OCI-LY1 (cell line): ENCODE measurements at regions not wholly inside any gene's neighbourhood (a gene's known extent, or its start where the extent isn't known, plus 50 kb on each side); places are given as distances from the start of the nearest gene placed in this dataset.

Source experiments
- H2AFZ ChIP-seq: fragments of 200-600 bp; sonication (generic), shearing (Covaris generic); 2 replicates; pipeline ENCODE4 v1.6.0; 2014; ENCODE audit warnings: antibody characterized with exemption, mild to moderate bottlenecking, low read length
- H3F3A ChIP-seq: fragments of 200-600 bp; sonication (generic), shearing (Covaris generic); 2 replicates; pipeline ENCODE4 v1.6.0; 2014; ENCODE audit warnings: mild to moderate bottlenecking, antibody characterized with exemption, low read length, moderate library complexity; ENCODE audit not compliant: insufficient read depth
- H3K27ac ChIP-seq: fragments of 200-600 bp; sonication (generic); 2 replicates; pipeline ENCODE4 v1.5.1; 2014; ENCODE audit warnings: low read length, mixed run types, mild to moderate bottlenecking, low read depth; ENCODE audit not compliant: poor library complexity, severe bottlenecking
- H3K27me3 ChIP-seq: fragments of 200-600 bp; sonication (generic); 2 replicates; pipeline ENCODE4 v1.6.0; 2014; ENCODE audit warnings: antibody characterized with exemption, mild to moderate bottlenecking, low read length, moderate library complexity; ENCODE audit not compliant: insufficient read depth
- H3K36me3 ChIP-seq: fragments of 200-600 bp; sonication (generic); 2 replicates; pipeline ENCODE4 v1.6.1; 2014; ENCODE audit warnings: mild to moderate bottlenecking, antibody characterized with exemption, low read length, moderate library complexity, mixed read lengths; ENCODE audit not compliant: insufficient read depth
- H3K4me1 ChIP-seq: fragments of 200-600 bp; sonication (generic); 2 replicates; pipeline ENCODE4 v1.5.1; 2014; ENCODE audit warnings: mild to moderate bottlenecking, low read length, moderate library complexity; ENCODE audit not compliant: insufficient read depth, severe bottlenecking
- H3K4me2 ChIP-seq: fragments of 200-600 bp; sonication (generic), shearing (Covaris generic); 2 replicates; pipeline ENCODE4 v1.6.1; 2014; ENCODE audit warnings: low read length
- H3K4me3 ChIP-seq: fragments of 200-600 bp; sonication (generic); 2 replicates; pipeline ENCODE4 v1.5.1; 2014; ENCODE audit warnings: low read length, low read depth, mild to moderate bottlenecking, mixed read lengths; ENCODE audit not compliant: poor library complexity, severe bottlenecking
- H3K79me2 ChIP-seq: fragments of 200-600 bp; shearing (Covaris generic); 2 replicates; pipeline ENCODE4 v1.6.1; 2016; ENCODE audit warnings: mixed run types, low read length, mixed read lengths; ENCODE audit not compliant: insufficient read depth
- H3K9ac ChIP-seq: fragments of 200-600 bp; sonication (generic), shearing (Covaris generic); 2 replicates; pipeline ENCODE4 v1.6.1; 2014; ENCODE audit warnings: mild to moderate bottlenecking, low read length, mixed read lengths
- H3K9me2 ChIP-seq: fragments of 200-600 bp; sonication (generic), shearing (Covaris generic); 2 replicates; pipeline ENCODE4 v1.6.1; 2014; ENCODE audit warnings: low read depth, mild to moderate bottlenecking, low read length, mixed read lengths
- H3K9me3 ChIP-seq: fragments of 200-600 bp; shearing (Covaris generic); 2 replicates; pipeline ENCODE4 v1.6.1; 2014; ENCODE audit warnings: low read length, mixed read lengths
- H4K20me1 ChIP-seq: fragments of 200-600 bp; sonication (generic), shearing (Covaris generic); 2 replicates; pipeline ENCODE4 v1.6.0; 2016; ENCODE audit warnings: mild to moderate bottlenecking, low read length; ENCODE audit not compliant: insufficient read depth
- EZH2 ChIP-seq: fragments of 200-600 bp; sonication (generic), shearing (Covaris generic); IDR thresholded peaks from 2 replicates; pipeline ENCODE4 v1.8.0; 2017; ENCODE audit warnings: borderline replicate concordance, mixed run types, mild to moderate bottlenecking, antibody characterized with exemption, low read length, moderate library complexity, mixed read lengths
- TF ChIP-seq, protein P1 (sequence below): fragments of 200-600 bp; sonication (generic), shearing (Covaris generic); IDR thresholded peaks from 2 replicates; pipeline ENCODE4 v1.5.1; 2017; ENCODE audit warnings: mild to moderate bottlenecking, antibody characterized with exemption, low read length, moderate library complexity, mixed read lengths

GRCh38 chr3:59600631-59601030, 550.8 kb upstream of the CFAP20DC start:
- Histone ChIP-seq H3K4me3 (no peak overlapping the region), H2AFZ (no peak overlapping the region), H4K20me1 (no peaks in the 10 kb centered on the region), H3K9ac (no peak overlapping the region), H3K9me2 (no peaks in the 10 kb centered on the region), H3K27me3 (no peaks in the 10 kb centered on the region), H3K4me2 (no peak overlapping the region), H3K79me2 (no peaks in the 10 kb centered on the region), H3K36me3 (no peaks in the 10 kb centered on the region), H3K4me1 (no peaks in the 10 kb centered on the region), H3F3A (no peaks in the 10 kb centered on the region), H3K9me3 (no peaks in the 10 kb centered on the region), H3K27ac (no peak overlapping the region)
- no peak for TF ChIP-seq EZH2
- TF ChIP-seq, protein P1, sequence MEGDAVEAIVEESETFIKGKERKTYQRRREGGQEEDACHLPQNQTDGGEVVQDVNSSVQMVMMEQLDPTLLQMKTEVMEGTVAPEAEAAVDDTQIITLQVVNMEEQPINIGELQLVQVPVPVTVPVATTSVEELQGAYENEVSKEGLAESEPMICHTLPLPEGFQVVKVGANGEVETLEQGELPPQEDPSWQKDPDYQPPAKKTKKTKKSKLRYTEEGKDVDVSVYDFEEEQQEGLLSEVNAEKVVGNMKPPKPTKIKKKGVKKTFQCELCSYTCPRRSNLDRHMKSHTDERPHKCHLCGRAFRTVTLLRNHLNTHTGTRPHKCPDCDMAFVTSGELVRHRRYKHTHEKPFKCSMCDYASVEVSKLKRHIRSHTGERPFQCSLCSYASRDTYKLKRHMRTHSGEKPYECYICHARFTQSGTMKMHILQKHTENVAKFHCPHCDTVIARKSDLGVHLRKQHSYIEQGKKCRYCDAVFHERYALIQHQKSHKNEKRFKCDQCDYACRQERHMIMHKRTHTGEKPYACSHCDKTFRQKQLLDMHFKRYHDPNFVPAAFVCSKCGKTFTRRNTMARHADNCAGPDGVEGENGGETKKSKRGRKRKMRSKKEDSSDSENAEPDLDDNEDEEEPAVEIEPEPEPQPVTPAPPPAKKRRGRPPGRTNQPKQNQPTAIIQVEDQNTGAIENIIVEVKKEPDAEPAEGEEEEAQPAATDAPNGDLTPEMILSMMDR, result no peak

GRCh38 chr3:59596741-59597140, 546.9 kb upstream of the CFAP20DC start:
- Histone ChIP-seq H3K27me3 (no peaks in the 10 kb centered on the region), H3F3A (no peaks in the 10 kb centered on the region), H3K9ac (no peak overlapping the region), H3K36me3 (no peaks in the 10 kb centered on the region), H3K9me2 (no peaks in the 10 kb centered on the region), H3K4me2 (no peak overlapping the region), H3K4me3 (no peak overlapping the region), H3K9me3 (no peaks in the 10 kb centered on the region), H3K27ac (no peak overlapping the region), H3K4me1 (no peaks in the 10 kb centered on the region), H3K79me2 (no peaks in the 10 kb centered on the region), H4K20me1 (no peaks in the 10 kb centered on the region), H2AFZ (no peak overlapping the region)
- TF ChIP-seq EZH2, result no peak
- TF ChIP-seq, protein P1, result no peak

DNA sequence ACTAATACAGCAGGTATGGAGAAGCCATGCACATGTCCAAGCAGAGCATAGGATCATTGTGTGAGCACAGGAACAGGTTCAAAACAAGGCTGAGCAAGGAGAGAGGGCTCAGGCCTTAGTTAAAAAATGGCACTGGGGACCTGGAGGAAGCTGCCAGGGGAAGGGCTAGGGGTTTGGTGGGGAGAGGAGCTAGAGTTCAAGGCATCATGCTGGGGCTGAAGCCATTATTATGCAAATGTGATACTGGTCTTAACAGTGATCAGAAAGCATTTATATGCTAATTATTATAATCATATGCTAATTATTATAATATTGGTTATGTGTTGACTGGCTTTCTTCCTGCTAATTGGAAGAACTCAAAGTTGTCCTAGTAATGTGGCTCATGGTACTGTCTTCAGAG, 546.0 kb upstream of the CFAP20DC start:
- Histone ChIP-seq H3K27me3 (no peaks in the 10 kb centered on the region), H3K36me3 (no peaks in the 10 kb centered on the region), H3F3A (no peaks in the 10 kb centered on the region), H3K4me1 (no peaks in the 10 kb centered on the region), H2AFZ (no peak overlapping the region), H3K4me2 (no peak overlapping the region), H4K20me1 (no peaks in the 10 kb centered on the region), H3K9me3 (no peaks in the 10 kb centered on the region), H3K27ac (no peak overlapping the region), H3K9me2 (no peaks in the 10 kb centered on the region), H3K9ac (no peak overlapping the region), H3K4me3 (no peak overlapping the region), H3K79me2 (no peaks in the 10 kb centered on the region)
- TF ChIP-seq EZH2, result no peak
- TF ChIP-seq, protein P1, result no peak
